Fibroblast of the aortic adventitia (primary cell): ENCODE measurements at regions not wholly inside any gene's neighbourhood (a gene's known extent, or its start where the extent isn't known, plus 50 kb on each side); places are given as distances from the start of the nearest gene placed in this dataset.

Experiments used
- DNase-seq: peaks from one replicate; pipeline ENCODE4 v3.0.0-alpha.2; 2010; ENCODE audit warnings: low read depth
- H3K4me3 ChIP-seq: 2 replicates; pipeline ENCODE4 v1.5.1; 2011; ENCODE audit warnings: low read depth, mild to moderate bottlenecking, control low read depth, low read length, moderate library complexity
- TF ChIP-seq, protein P1 (sequence below): IDR thresholded peaks from 2 replicates; pipeline ENCODE4 v1.5.1; 2011; ENCODE audit warnings: mild to moderate bottlenecking, low read length, control low read depth, inconsistent platforms; ENCODE audit not compliant: insufficient read depth

- DNase-seq, result no peak
- H3K4me3 ChIP-seq, result no peak overlapping the region
- TF ChIP-seq, protein P1, sequence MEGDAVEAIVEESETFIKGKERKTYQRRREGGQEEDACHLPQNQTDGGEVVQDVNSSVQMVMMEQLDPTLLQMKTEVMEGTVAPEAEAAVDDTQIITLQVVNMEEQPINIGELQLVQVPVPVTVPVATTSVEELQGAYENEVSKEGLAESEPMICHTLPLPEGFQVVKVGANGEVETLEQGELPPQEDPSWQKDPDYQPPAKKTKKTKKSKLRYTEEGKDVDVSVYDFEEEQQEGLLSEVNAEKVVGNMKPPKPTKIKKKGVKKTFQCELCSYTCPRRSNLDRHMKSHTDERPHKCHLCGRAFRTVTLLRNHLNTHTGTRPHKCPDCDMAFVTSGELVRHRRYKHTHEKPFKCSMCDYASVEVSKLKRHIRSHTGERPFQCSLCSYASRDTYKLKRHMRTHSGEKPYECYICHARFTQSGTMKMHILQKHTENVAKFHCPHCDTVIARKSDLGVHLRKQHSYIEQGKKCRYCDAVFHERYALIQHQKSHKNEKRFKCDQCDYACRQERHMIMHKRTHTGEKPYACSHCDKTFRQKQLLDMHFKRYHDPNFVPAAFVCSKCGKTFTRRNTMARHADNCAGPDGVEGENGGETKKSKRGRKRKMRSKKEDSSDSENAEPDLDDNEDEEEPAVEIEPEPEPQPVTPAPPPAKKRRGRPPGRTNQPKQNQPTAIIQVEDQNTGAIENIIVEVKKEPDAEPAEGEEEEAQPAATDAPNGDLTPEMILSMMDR, result no peak
Observed at GRCh38 chr17:72427761-72428109, 306.9 kb downstream of the SOX9 start.

GRCh38 chr17:72429066-72429638 lies 308.3 kb downstream of the SOX9 start:
- no peak for DNase-seq
- no peak overlapping the region for H3K4me3 ChIP-seq
- TF ChIP-seq, protein P1, result no peak

DNA sequence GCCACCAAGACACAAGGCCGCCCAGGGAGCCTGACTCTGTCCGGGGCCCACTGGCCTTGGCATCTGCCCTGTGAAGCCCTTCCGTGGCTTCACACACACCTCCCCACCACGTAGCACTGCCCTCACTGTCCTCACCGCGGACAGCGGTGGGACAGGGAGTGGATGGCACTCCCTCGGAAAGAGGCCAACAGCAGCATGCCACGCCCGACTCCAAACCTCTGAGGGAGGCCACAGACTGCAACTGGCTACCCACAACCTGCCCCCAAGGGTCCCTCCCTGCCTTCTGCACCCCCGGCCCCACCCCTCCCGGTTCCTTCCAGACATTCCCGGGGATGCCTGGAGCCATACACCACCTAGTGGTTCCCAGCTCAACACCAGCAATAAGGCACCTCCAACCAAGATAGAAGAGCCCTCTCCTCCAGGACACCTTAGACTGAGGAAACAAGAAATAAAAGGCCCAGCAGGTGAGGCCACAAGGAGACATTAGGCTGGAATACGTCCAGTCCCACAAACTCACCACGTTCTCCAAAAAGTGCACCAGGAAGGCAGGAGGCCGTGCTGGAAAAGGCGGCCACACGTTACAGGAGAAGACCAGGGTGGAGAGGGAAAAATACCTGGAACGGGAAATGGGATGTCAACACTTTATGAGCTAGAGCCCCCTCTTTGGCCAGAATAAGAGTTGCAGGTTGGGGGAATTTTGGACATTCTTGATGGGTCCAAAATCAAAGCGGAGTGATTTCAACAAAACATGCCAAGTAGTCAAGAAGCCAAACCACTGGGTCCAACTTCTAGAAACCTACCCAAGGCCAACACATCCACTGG lies 310.0 kb downstream of the SOX9 start:
- no peak overlapping the region for H3K4me3 ChIP-seq
- DNase-seq, result no peak
- TF ChIP-seq, protein P1, result peak; percentile 32

DNA sequence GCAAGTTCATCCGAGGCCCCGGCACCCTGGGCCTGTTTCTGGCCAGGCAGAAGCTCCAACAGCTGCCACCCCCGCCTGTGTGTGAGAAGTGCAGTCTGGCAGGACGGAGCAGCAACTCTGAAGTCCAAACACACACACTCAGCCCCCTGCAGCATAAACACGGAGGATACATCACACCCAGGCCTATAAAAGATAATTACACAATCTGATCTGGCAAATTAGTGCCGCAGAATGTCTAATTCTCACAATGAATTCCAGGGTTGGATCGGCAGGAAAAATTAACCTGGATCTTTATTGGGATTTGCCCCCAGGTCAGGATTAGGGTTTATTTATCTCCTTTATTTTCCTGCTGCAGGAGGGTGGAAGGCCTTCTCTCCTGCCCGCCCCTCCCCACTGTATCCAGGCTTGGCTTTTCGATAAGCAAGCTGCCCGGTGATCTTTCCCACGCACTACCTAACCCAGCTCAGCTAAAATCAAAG lies 311.4 kb downstream of the SOX9 start:
- DNase-seq, result no peak
- TF ChIP-seq, protein P1, result no peak
- no peak overlapping the region for H3K4me3 ChIP-seq

DNA sequence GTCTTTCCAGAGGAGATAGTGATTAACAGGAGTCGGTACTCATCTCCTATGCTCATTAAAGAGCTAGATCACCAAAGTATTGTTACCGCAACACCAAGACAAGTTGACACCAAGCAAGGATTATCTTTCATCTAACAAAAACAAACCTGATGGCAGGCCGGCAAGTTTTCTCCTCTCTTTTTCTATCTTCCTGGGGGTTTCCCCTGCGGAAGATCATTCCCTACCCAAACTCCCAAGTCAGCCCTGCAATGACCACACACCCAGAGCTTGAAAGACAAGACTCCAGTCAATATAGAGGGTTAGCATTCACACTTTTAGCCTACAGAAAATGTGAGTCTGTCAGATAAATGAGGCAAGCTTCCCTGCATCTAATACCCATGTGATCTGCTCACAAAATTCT lies 312.1 kb downstream of the SOX9 start:
- TF ChIP-seq, protein P1, result no peak
- no peak for DNase-seq

GRCh38 chr17:72433797-72434196 lies 313.0 kb downstream of the SOX9 start:
- TF ChIP-seq, protein P1, result no peak
- DNase-seq, result no peak
- H3K4me3 ChIP-seq, result no peak overlapping the region

More for the DNA sequence above, 312.1 kb downstream of the SOX9 start:
- no peak overlapping the region for H3K4me3 ChIP-seq
